Right atrium auricular region (tissue), 2 donors: ENCODE measurements at regions not wholly inside any gene's neighbourhood (a gene's known extent, or its start where the extent isn't known, plus 50 kb on each side); places are given as distances from the start of the nearest gene placed in this dataset.

Source experiments
- DNase-seq: peaks from one replicate; pipeline ENCODE4 v3.0.0-alpha.2; 2019; ENCODE audit warnings: low spot score
- H3K27ac ChIP-seq, 2 donors: fragments of 200-600 bp; sonication (generic); 1 replicate in 1 of 2; 2 replicates in 1 of 2; pipeline ENCODE4 v1.5.1; 2016 to 2019
- H3K27me3 ChIP-seq, 2 donors: fragments of 200-600 bp; sonication (generic); one replicate each; pipeline versions ENCODE4 v1.5.1 to v1.6.0; 2017 to 2019
- H3K36me3 ChIP-seq: fragments of 200-600 bp; sonication (generic); one replicate; pipeline ENCODE4 v1.5.1; 2016
- H3K4me1 ChIP-seq, 2 donors: fragments of 200-600 bp; sonication (generic); one replicate each; pipeline versions ENCODE4 v1.5.1 to v1.6.0; 2017 to 2019
- H3K4me3 ChIP-seq, 2 donors: fragments of 200-600 bp; sonication (generic); 1 replicate in 1 of 2; 2 replicates in 1 of 2; pipeline ENCODE4 v1.5.1; 2017 to 2019; ENCODE audit warnings: mild to moderate bottlenecking in 1 of 2, moderate library complexity in 1 of 2
- H3K9me3 ChIP-seq, 2 donors: fragments of 200-600 bp; sonication (generic); one replicate each; pipeline ENCODE4 v1.5.1; 2019
- TF ChIP-seq, protein P1 (sequence below), 2 donors: fragments of 200-600 bp; sonication (generic); IDR thresholded peaks; one replicate each; pipeline ENCODE4 v1.5.1; 2019; ENCODE audit warnings: antibody characterized with exemption in 2 of 2

DNA sequence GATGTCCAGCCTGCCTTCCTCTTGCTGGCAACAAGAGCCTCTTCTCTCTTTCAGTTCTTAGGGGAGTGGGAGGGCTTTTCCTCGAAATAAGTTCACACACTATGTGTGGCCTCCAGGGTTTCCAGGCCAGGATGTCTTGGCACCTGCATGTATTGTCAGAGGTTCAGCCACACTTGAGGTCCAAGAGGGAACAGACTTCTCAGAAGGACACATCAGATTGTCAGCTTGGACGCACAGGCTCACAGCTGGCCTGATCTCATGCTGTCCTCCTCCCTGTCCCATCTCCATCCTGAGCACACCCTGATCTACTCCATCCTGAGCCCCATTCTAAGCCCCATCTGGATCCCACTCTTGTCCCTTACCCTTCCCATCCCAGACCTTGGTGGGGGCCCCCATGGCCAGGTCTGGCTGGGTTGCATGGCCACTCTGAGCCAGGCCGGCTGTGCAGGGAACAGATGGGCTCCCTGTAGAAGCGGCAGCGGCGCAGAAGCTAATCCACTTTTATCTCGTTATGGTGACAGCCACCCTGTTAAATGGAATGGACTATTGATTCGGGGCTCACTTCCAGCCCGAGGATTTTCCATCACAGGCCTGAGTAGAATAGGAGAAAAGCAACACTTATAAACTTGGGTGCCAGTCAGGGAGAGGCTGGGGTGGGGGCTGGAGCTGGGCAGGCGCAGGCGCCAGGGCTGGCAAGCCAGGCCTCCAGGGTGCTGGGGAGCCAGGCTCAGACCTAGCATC, 85.1 kb upstream of the CSF3R start:
- Histone ChIP-seq H3K9me3 (no peaks in the 10 kb centered on the region), H3K36me3 (no peaks in the 10 kb centered on the region), H3K4me1 (no peaks in the 10 kb centered on the region), H3K4me3 (no peak overlapping the region), H3K27ac (no peak overlapping the region), H3K27me3 (no peaks in the 10 kb centered on the region)
- TF ChIP-seq, protein P1, sequence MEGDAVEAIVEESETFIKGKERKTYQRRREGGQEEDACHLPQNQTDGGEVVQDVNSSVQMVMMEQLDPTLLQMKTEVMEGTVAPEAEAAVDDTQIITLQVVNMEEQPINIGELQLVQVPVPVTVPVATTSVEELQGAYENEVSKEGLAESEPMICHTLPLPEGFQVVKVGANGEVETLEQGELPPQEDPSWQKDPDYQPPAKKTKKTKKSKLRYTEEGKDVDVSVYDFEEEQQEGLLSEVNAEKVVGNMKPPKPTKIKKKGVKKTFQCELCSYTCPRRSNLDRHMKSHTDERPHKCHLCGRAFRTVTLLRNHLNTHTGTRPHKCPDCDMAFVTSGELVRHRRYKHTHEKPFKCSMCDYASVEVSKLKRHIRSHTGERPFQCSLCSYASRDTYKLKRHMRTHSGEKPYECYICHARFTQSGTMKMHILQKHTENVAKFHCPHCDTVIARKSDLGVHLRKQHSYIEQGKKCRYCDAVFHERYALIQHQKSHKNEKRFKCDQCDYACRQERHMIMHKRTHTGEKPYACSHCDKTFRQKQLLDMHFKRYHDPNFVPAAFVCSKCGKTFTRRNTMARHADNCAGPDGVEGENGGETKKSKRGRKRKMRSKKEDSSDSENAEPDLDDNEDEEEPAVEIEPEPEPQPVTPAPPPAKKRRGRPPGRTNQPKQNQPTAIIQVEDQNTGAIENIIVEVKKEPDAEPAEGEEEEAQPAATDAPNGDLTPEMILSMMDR (IDR thresholded peaks at IDR 0.05), result no peak
- DNase-seq, result no peak

DNA sequence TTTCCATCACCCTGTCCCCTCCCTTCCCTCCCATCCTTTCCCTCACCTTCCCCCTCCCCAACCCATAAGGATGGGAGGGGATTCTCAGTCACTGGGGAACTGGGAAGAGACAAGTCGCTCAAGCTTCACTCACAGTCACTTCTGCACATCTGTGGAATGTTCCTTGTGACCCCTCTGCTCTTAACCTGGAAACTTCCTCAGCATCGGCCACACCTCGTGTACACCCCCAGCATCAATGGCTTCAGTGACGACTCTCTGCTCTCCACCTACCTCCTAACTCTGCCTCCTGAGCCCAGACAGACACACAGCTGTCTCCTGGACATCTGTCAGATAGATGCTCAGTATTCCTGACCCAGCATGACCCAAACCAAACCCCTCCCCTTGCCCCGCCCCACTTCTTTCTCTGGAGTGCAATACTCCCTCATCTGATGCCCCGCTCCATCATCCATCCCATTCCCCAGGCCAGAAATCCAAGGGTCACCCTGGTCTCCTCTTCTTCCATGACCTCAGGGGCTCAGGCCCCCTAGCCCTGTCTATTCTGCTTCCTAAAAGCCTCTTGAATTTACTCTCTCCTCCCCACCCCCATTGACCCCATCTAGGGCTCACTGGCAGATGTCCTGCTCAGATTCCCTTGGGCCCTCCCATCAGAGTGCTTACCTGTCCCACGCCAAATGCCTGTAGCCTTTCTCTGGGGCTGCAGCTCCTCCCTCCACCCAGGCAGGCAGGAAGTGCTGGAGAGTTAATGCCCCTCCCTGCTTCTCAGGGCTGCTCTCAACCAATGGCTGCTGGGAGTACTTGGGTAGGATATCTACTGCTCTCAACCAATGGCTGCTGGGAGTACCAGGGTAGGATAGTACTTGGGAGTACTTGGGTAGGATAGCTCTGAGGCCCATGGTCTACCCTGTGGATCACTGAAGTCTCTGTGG, 83.1 kb upstream of the CSF3R start:
- TF ChIP-seq, protein P1 (IDR thresholded peaks at IDR 0.05), result no peak
- H3K4me3 ChIP-seq, result no peak overlapping the region

DNA sequence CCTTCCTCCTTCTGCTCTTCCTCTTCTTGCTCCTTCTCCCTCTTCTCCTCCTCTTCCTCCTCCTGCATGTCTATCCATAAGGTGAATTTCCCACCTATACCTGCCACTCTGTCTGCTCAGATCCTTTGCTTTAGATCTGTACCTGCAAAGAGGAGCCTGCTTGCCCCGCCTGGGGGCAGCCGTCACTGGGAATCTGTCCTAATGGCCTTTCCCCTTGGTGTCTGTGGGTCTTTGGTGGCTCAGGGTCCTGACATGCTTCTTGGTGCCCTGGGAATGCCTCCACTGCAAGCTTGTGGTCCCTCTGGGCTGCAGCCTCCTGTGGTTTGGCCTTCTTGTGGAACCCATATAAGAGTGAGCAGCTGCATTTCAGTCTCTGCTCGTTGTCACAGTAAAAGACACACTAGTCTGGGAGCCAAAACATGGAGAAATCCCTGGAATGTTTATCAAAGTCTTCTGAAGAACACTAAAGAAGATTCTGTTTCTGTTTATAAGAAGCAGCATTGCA, 79.5 kb upstream of the CSF3R start:
- no peaks in the 10 kb centered on the region for H3K27me3 ChIP-seq

More for the DNA sequence above, 83.1 kb upstream of the CSF3R start:
- DNase-seq, result no peak
- H3K9me3 ChIP-seq, result no peaks in the 10 kb centered on the region
- no peak overlapping the region for H3K27ac ChIP-seq
- H3K27me3 ChIP-seq, result no peaks in the 10 kb centered on the region
- no peaks in the 10 kb centered on the region for H3K36me3 ChIP-seq
- no peaks in the 10 kb centered on the region for H3K4me1 ChIP-seq

DNA sequence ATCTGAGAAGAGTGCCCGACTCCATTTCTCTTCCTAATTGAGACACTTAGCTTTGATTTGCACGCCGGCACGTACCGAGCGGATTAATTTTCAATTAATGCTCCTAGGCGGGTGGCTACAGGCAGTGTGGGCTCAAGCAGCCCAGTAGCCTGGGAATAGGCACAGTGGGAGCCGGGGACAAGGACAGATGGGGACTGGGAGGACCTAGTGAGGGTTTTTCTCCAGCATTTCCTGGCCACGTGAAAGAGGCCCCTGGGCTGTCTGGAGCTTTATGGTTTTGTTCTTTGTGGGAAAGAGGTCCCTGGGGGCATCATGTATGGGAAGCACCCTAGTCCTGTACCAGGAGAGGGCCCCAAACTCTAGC, 78.6 kb upstream of the CSF3R start:
- no peaks in the 10 kb centered on the region for H3K27me3 ChIP-seq
- H3K36me3 ChIP-seq, result no peaks in the 10 kb centered on the region
- no peak overlapping the region for H3K4me3 ChIP-seq
- TF ChIP-seq, protein P1 (IDR thresholded peaks at IDR 0.05), result no peak
- no peak for DNase-seq
- H3K9me3 ChIP-seq, result no peaks in the 10 kb centered on the region
- H3K4me1 ChIP-seq, result no peaks in the 10 kb centered on the region
- H3K27ac ChIP-seq, result no peak overlapping the region

More for the DNA sequence above, 79.5 kb upstream of the CSF3R start:
- TF ChIP-seq, protein P1 (IDR thresholded peaks at IDR 0.05), result no peak
- no peak for DNase-seq
- H3K4me3 ChIP-seq, result no peak overlapping the region
- no peaks in the 10 kb centered on the region for H3K4me1 ChIP-seq
- no peaks in the 10 kb centered on the region for H3K36me3 ChIP-seq
- H3K27ac ChIP-seq, result no peak overlapping the region
- H3K9me3 ChIP-seq, result no peaks in the 10 kb centered on the region

DNA sequence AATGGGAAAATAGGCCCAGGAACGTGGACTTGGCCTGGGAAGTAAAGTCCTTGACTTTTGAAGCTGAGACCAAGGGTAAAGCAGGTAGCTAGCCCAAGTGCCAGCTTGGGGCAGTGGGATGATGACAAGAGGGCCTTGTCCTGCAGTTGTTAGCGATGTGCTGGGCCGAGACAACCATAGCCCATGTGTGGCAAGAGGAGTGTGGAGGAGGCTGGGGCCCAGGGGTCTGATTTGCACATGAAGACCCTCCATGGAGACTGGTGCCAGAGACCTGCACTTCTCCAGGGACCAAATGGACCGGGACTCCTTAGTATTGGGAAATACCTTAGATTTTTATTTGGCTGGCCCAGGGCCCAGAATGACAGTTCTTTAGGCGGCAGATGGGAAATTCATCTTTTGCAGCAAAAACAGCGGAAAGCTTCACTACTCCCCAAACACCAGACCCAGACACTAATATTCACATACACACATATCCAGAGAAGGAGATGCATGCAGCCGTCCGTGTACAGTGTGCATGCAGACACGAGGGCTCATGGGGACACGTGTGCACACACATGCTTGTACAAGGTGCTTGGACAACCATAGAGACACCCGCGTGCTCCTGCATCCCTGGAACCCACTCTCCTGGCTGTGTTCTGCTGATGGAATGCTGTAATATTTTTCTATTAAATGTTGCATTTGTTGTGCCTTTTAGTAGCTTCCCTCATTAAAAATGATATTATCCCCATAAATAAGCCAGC, 78.1 kb upstream of the CSF3R start:
- Histone ChIP-seq H3K4me3 (no peak overlapping the region), H3K4me1 (no peaks in the 10 kb centered on the region), H3K36me3 (no peaks in the 10 kb centered on the region), H3K9me3 (no peaks in the 10 kb centered on the region), H3K27ac (no peak overlapping the region), H3K27me3 (no peaks in the 10 kb centered on the region)
- no peak for DNase-seq
- TF ChIP-seq, protein P1 (IDR thresholded peaks at IDR 0.05), result no peak
